Smooth muscle cell (in vitro differentiated cells): ENCODE measurements at regions not wholly inside any gene's neighbourhood (a gene's known extent, or its start where the extent isn't known, plus 50 kb on each side); places are given as distances from the start of the nearest gene placed in this dataset.
"Not testable (repeated sequence)": the region's sequence is repeated elsewhere in the genome, so short reads cannot be mapped to it uniquely, and the experiment has no call there.

Experiments used
- DNase-seq: peaks from one replicate; lab custom pipeline; 2025; ENCODE audit not compliant: unreplicated experiment; lab: John Stamatoyannopoulos, UW
- H2AFZ ChIP-seq: fragments of 200-600 bp; sonication (generic); 2 replicates; pipeline ENCODE4 v1.6.0; 2016; ENCODE audit warnings: antibody characterized with exemption, low read depth, mild to moderate bottlenecking
- H3F3A ChIP-seq: fragments of 200-600 bp; sonication (generic); 2 replicates; pipeline ENCODE4 v1.6.0; 2017; ENCODE audit warnings: antibody characterized with exemption, low read depth
- H3K27ac ChIP-seq: fragments of 200-600 bp; sonication (generic); 2 replicates; pipeline ENCODE4 v1.5.1; 2016; ENCODE audit warnings: low read depth, mild to moderate bottlenecking
- H3K27me3 ChIP-seq: fragments of 200-600 bp; sonication (generic); 2 replicates; pipeline ENCODE4 v1.6.1; 2016; ENCODE audit warnings: low read depth, mild to moderate bottlenecking
- H3K36me3 ChIP-seq: fragments of 200-600 bp; sonication (generic); 2 replicates; pipeline ENCODE4 v1.5.1; 2016; ENCODE audit warnings: low read depth
- H3K4me1 ChIP-seq: fragments of 200-600 bp; sonication (generic); 2 replicates; pipeline ENCODE4 v1.5.1; 2016; ENCODE audit warnings: low read depth
- H3K4me2 ChIP-seq: fragments of 200-600 bp; sonication (generic); 2 replicates; pipeline ENCODE4 v1.6.0; 2016; ENCODE audit warnings: mild to moderate bottlenecking
- H3K4me3 ChIP-seq: fragments of 200-600 bp; sonication (generic); 2 replicates; pipeline ENCODE4 v1.5.1; 2016; ENCODE audit warnings: mild to moderate bottlenecking
- H3K79me2 ChIP-seq: fragments of 200-600 bp; sonication (generic); 2 replicates; pipeline ENCODE4 v1.6.0; 2016; ENCODE audit warnings: low read depth, mild to moderate bottlenecking
- H3K9ac ChIP-seq: fragments of 200-600 bp; sonication (generic); 2 replicates; pipeline ENCODE4 v1.6.0; 2016; ENCODE audit warnings: low read depth
- H3K9me3 ChIP-seq: fragments of 200-600 bp; sonication (generic); replicated peaks from 2 replicates; pipeline ENCODE4 v1.5.1; 2016; ENCODE audit warnings: low read depth
- H4K20me1 ChIP-seq: fragments of 200-600 bp; sonication (generic); 2 replicates; pipeline ENCODE4 v1.6.0; 2016; ENCODE audit warnings: low read depth
- WGBS: methylation state at CpG from one replicate; pipeline ENCODE4 v1.1.7; 2016; ENCODE audit warnings: low lambda C conversion rate; 5-methylcytosine and 5-hydroxymethylcytosine counted together
- TF ChIP-seq, protein P1 (sequence below): fragments of 200-600 bp; sonication (generic); IDR thresholded peaks from 2 replicates; pipeline ENCODE4 v1.5.1; 2017; ENCODE audit warnings: borderline replicate concordance, mild to moderate bottlenecking, antibody characterized with exemption; ENCODE audit not compliant: insufficient read depth, poor library complexity, severe bottlenecking

DNA sequence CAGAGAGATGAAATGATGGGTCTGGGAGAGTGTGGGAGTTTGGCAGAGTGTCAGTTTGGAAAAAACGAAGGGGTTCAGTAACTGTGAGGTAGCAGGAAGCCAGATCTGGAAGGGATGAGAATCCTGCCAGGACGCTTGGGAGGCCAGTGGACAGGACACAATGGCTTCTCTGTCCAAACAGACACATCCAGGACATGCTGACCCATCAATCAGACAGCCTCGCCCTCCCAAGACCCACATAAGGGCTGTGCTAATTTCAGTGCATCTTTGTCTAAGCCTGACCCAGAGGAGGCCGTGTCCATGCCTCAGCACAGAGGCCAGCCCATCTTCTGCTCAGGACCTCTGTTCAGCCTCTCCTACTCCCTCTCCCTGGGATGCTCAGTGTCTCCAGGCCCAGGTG lies 576.5 kb upstream of the B3GAT1 start:
- WGBS = 88% methylated on average over 4 of the region's 4 CpGs
- Histone ChIP-seq H4K20me1 (no peaks in the 10 kb centered on the region), H2AFZ (no peak overlapping the region), H3K27ac (no peak overlapping the region), H3F3A (no peaks in the 10 kb centered on the region), H3K4me3 (no peak overlapping the region), H3K4me1 (no peaks in the 10 kb centered on the region), H3K9ac (no peak overlapping the region), H3K4me2 (no peak overlapping the region), H3K9me3 (no peaks in the 10 kb centered on the region), H3K36me3 (no peaks in the 10 kb centered on the region), H3K79me2 (no peaks in the 10 kb centered on the region), H3K27me3 (no peaks in the 10 kb centered on the region)
- no peak for DNase-seq
- TF ChIP-seq, protein P1, sequence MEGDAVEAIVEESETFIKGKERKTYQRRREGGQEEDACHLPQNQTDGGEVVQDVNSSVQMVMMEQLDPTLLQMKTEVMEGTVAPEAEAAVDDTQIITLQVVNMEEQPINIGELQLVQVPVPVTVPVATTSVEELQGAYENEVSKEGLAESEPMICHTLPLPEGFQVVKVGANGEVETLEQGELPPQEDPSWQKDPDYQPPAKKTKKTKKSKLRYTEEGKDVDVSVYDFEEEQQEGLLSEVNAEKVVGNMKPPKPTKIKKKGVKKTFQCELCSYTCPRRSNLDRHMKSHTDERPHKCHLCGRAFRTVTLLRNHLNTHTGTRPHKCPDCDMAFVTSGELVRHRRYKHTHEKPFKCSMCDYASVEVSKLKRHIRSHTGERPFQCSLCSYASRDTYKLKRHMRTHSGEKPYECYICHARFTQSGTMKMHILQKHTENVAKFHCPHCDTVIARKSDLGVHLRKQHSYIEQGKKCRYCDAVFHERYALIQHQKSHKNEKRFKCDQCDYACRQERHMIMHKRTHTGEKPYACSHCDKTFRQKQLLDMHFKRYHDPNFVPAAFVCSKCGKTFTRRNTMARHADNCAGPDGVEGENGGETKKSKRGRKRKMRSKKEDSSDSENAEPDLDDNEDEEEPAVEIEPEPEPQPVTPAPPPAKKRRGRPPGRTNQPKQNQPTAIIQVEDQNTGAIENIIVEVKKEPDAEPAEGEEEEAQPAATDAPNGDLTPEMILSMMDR = no peak

GRCh38 chr11:134987822-134988221 lies 575.8 kb upstream of the B3GAT1 start:
- TF ChIP-seq, protein P1 = no peak
- no peak overlapping the region for H2AFZ ChIP-seq
- H3K36me3 ChIP-seq = no peaks in the 10 kb centered on the region
- no peaks in the 10 kb centered on the region for H3K27me3 ChIP-seq
- H3K27ac ChIP-seq = no peak overlapping the region
- H3K4me1 ChIP-seq = no peaks in the 10 kb centered on the region
- no peak overlapping the region for H3K9ac ChIP-seq
- no peak overlapping the region for H3K4me3 ChIP-seq
- H3K4me2 ChIP-seq = no peak overlapping the region
- 85% methylated on average over 8 of the region's 8 CpGs for WGBS
- DNase-seq = no peak
- H3F3A ChIP-seq = no peaks in the 10 kb centered on the region
- H3K79me2 ChIP-seq = no peaks in the 10 kb centered on the region
- H4K20me1 ChIP-seq = no peaks in the 10 kb centered on the region
- H3K9me3 ChIP-seq = no peaks in the 10 kb centered on the region

DNA sequence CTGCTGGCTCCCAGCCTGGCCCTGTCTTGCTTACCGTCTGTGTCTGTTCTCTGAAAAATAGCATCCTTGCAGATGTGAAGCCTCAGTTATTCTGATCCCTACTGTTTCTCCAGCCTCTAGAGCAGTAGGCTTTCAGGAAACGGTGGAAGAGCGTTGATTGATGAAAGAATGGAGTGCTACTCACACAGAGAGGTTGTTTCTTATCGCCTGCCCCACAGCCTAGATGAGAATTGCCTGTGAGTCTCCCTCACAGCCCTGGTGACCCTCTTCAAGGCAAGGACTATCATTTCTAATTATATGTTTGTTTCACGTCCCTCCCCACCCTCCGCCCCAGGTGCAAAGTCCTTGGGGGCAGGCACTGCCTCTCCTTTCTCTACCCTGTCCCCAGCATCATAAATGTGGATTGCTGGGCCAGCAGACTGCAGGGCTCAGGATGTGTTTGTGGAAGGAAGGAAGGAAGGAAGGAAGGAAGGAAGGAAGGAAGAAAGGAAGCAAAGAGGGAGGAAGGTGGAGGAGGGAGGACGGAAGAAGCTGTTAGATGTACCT lies 575.3 kb upstream of the B3GAT1 start:
- Histone ChIP-seq H3K36me3 (no peaks in the 10 kb centered on the region), H3K9ac (no peak overlapping the region), H3F3A (no peaks in the 10 kb centered on the region), H3K79me2 (no peaks in the 10 kb centered on the region), H3K27ac (no peak overlapping the region), H3K4me2 (no peak overlapping the region), H3K4me3 (no peak overlapping the region), H3K27me3 (no peaks in the 10 kb centered on the region), H4K20me1 (no peaks in the 10 kb centered on the region), H3K9me3 (no peaks in the 10 kb centered on the region), H3K4me1 (no peaks in the 10 kb centered on the region), H2AFZ (no peak overlapping the region)
- TF ChIP-seq, protein P1 = no peak
- no peak for DNase-seq
- WGBS = 77% methylated on average over 7 of the region's 7 CpGs

DNA sequence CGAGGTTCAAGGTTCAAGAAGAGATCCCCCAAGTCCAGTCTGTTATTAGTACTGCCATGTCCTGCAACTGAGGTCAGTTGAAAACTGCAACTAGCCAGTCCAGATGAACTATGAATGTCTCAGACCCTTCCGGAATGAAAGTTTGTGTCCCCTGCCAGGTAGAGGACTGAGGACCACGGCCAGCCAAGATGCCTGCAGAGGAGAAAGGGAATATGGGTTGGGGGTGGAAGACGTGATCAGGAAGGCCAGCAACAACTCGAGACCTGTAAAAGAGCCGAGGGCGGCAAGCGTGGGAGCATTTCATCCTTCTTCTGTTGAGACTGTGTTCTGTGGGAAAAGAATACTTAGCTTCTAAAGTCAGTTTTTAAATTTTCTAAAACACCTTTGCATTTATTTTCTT lies 572.4 kb upstream of the B3GAT1 start:
- H3K27ac ChIP-seq = no peak overlapping the region
- 93% methylated on average over 8 of the region's 8 CpGs for WGBS
- no peaks in the 10 kb centered on the region for H3K4me1 ChIP-seq
- H3K4me2 ChIP-seq = no peak overlapping the region
- TF ChIP-seq, protein P1 = no peak
- no peak for DNase-seq
- no peak overlapping the region for H3K4me3 ChIP-seq
- no peak overlapping the region for H2AFZ ChIP-seq
- no peaks in the 10 kb centered on the region for H3K79me2 ChIP-seq
- H3K27me3 ChIP-seq = no peaks in the 10 kb centered on the region
- no peaks in the 10 kb centered on the region for H3K9me3 ChIP-seq
- H3F3A ChIP-seq = no peaks in the 10 kb centered on the region
- no peaks in the 10 kb centered on the region for H4K20me1 ChIP-seq
- H3K36me3 ChIP-seq = no peaks in the 10 kb centered on the region
- no peak overlapping the region for H3K9ac ChIP-seq

- not testable (repeated sequence) for H3K27ac ChIP-seq, H2AFZ ChIP-seq, H4K20me1 ChIP-seq, H3K36me3 ChIP-seq, H3K9me3 ChIP-seq, H3K4me1 ChIP-seq, DNase-seq, H3K4me2 ChIP-seq, H3K79me2 ChIP-seq, H3K4me3 ChIP-seq, H3F3A ChIP-seq, H3K27me3 ChIP-seq, H3K9ac ChIP-seq
- 96% methylated on average over 8 of the region's 8 CpGs for WGBS
Observed at GRCh38 chr11:134982432-134982831, 570.4 kb upstream of the B3GAT1 start.
